ENCODE measurements at regions not wholly inside any gene's neighbourhood (a gene's known extent, or its start where the extent isn't known, plus 50 kb on each side); places are given as distances from the start of the nearest gene placed in this dataset.

DNA sequence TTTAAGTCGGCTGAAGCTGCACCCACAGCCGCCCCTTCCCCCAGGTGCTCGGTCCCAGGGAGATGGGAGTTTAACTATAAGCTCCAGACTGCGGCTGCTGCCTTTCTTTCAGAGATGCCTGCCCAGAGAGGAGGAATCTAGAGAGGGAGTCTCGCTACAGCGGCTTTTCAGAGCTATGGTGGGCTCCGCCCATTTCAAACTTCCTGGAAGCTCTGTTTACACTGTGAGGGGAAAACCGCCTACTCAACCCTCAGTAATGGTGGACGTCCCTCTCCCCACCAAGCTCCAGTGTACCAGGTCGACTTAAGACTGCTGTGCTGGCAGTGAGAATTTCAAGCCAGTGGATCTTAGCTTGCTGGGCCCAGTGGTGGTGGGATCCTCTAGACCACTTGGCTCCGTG lies 135.4 kb downstream of the CXCL12 start:
- TF ChIP-seq POLR2A (IDR thresholded peaks at IDR 0.05) (no peak), POLR2AphosphoS5 (IDR thresholded peaks at IDR 0.05) (no peak)
